ENCODE measurements at regions not wholly inside any gene's neighbourhood (a gene's known extent, or its start where the extent isn't known, plus 50 kb on each side); places are given as distances from the start of the nearest gene placed in this dataset.
A peak's percentile ranks its signal among the peaks of the same experiment; 100 is the strongest.

GRCh38 chr7:155164316-155164715 lies 94.2 kb downstream of the HTR5A start:
- H3K27ac ChIP-seq, result no peak overlapping the region
- ChIA-PET POLR2A (ENCODE audit: unreplicated experiment) (no interaction called here), CTCF (no interaction called here)
- no TSS peak for BruUV-seq (replicated peaks)
- no peak overlapping the region for H3K4me3 ChIP-seq
- no peaks in the 10 kb centered on the region for H3K9me3 ChIP-seq (ENCODE audit: insufficient read depth, low read depth)
- no peaks in the 10 kb centered on the region for H3F3A ChIP-seq (ENCODE audit: insufficient read depth, low read depth)
- H3K4me1 ChIP-seq (replicated peaks; ENCODE audit: insufficient read depth), result no peaks in the 10 kb centered on the region
- no peak for DNase-seq
- peaks cover 81% of the 10 kb centered on the region for H3K27me3 ChIP-seq (ENCODE audit: insufficient read depth, low read depth)
- H3K4me2 ChIP-seq, result no peak overlapping the region
- H3K36me3 ChIP-seq (ENCODE audit: low read depth), result no peaks in the 10 kb centered on the region
- intact Hi-C loops (cut with micrococcal nuclease; ENCODE audit: unreplicated experiment), result no loop called here
- no peaks in the 10 kb centered on the region for H3K79me2 ChIP-seq (ENCODE audit: low read depth)
- no peaks in the 10 kb centered on the region; the same call in 1 of the 2 replicates for H3K9me2 ChIP-seq (ENCODE audit: insufficient read depth)
- TF ChIP-seq EZH2 (IDR thresholded peaks at IDR 0.05; ENCODE audit: low read depth) (no peak), CTCF (conservative IDR thresholded peaks at IDR 0.05) (no peak)
- no peak overlapping the region for H2AFZ ChIP-seq
- H4K20me1 ChIP-seq (ENCODE audit: insufficient read depth), result no peaks in the 10 kb centered on the region

GRCh38 chr7:155166108-155166507 lies 96.0 kb downstream of the HTR5A start:
- no peaks in the 10 kb centered on the region for H3K9me3 ChIP-seq (ENCODE audit: insufficient read depth, low read depth)
- H3K4me2 ChIP-seq, result peak overlapping the region; percentile 5; the same call in 1 of the 2 replicates
- CTCF ChIA-PET, result no interaction called here
- H3K4me3 ChIP-seq, result no peak overlapping the region
- H3K36me3 ChIP-seq (ENCODE audit: low read depth), result no peaks in the 10 kb centered on the region
- no peaks in the 10 kb centered on the region for H4K20me1 ChIP-seq (ENCODE audit: insufficient read depth)
- H3F3A ChIP-seq (ENCODE audit: insufficient read depth, low read depth), result no peaks in the 10 kb centered on the region
- H3K4me1 ChIP-seq (replicated peaks; ENCODE audit: insufficient read depth), result no peaks in the 10 kb centered on the region
- no peaks in the 10 kb centered on the region for H3K79me2 ChIP-seq (ENCODE audit: low read depth)
- TF ChIP-seq CTCF (conservative IDR thresholded peaks at IDR 0.05) (no peak), EZH2 (IDR thresholded peaks at IDR 0.05; ENCODE audit: low read depth) (no peak)
- no peak overlapping the region for H2AFZ ChIP-seq
- H3K27me3 ChIP-seq (ENCODE audit: insufficient read depth, low read depth), result peaks cover 94% of the 10 kb centered on the region
- no peaks in the 10 kb centered on the region; the same call in 1 of the 2 replicates for H3K9me2 ChIP-seq (ENCODE audit: insufficient read depth)
- no TSS peak for BruUV-seq (replicated peaks)
- no peak for DNase-seq
- POLR2A ChIA-PET (ENCODE audit: unreplicated experiment), result no interaction called here
- intact Hi-C loops (cut with micrococcal nuclease; ENCODE audit: unreplicated experiment), result no loop called here
- no peak overlapping the region for H3K27ac ChIP-seq

- ChIA-PET POLR2A (ENCODE audit: unreplicated experiment) (no interaction called here), CTCF (no interaction called here)
- no peak overlapping the region for H2AFZ ChIP-seq
- no peaks in the 10 kb centered on the region for H3K4me1 ChIP-seq (replicated peaks; ENCODE audit: insufficient read depth)
- no peak for TF ChIP-seq CTCF (conservative IDR thresholded peaks at IDR 0.05)
- TF ChIP-seq EZH2 (IDR thresholded peaks at IDR 0.05; ENCODE audit: low read depth), result no peak
- no peaks in the 10 kb centered on the region for H3K9me2 ChIP-seq (ENCODE audit: insufficient read depth)
- no peaks in the 10 kb centered on the region for H4K20me1 ChIP-seq (ENCODE audit: insufficient read depth)
- no peaks in the 10 kb centered on the region for H3K36me3 ChIP-seq (ENCODE audit: low read depth)
- no peaks in the 10 kb centered on the region for H3F3A ChIP-seq (ENCODE audit: insufficient read depth, low read depth)
- H3K27me3 ChIP-seq (ENCODE audit: insufficient read depth, low read depth), result peaks cover 94% of the 10 kb centered on the region
- no peak overlapping the region for H3K27ac ChIP-seq
- H3K4me3 ChIP-seq, result no peak overlapping the region
- DNase-seq, result peak; percentile 41 to 69
- peak overlapping the region; percentile 5; the same call in 1 of the 2 replicates for H3K4me2 ChIP-seq
- H3K79me2 ChIP-seq (ENCODE audit: low read depth), result no peaks in the 10 kb centered on the region
- intact Hi-C loops (cut with micrococcal nuclease; ENCODE audit: unreplicated experiment), result no loop called here
- no peaks in the 10 kb centered on the region for H3K9me3 ChIP-seq (ENCODE audit: insufficient read depth, low read depth)
- BruUV-seq (replicated peaks), result no TSS peak
These were observed 96.7 kb downstream of the HTR5A start for GRCh38 chr7:155166673-155167370.
